Prostate gland (tissue), 2 donors: ENCODE measurements at regions not wholly inside any gene's neighbourhood (a gene's known extent, or its start where the extent isn't known, plus 50 kb on each side); places are given as distances from the start of the nearest gene placed in this dataset.

ENCODE experiments used
- POLR2A ChIP-seq: fragments of 450-650 bp; IDR thresholded peaks from one replicate; pipeline ENCODE4 v1.6.1; 2016; ENCODE audit warnings: antibody characterized with exemption, mild to moderate bottlenecking
- POLR2AphosphoS5 ChIP-seq: sonication (generic); formaldehyde crosslinking; IDR thresholded peaks from one replicate; pipeline ENCODE4 v1.6.1; 2017; ENCODE audit warnings: antibody characterized with exemption
- TF ChIP-seq, protein P1 (sequence below), 4 experiments: fragments of 200-600 bp in 2 of 4; fragments of 450-650 bp in 2 of 4; sonication (generic) in 2 of 4; IDR thresholded peaks; 1 replicate in 3 of 4; 2 replicates in 1 of 4; pipeline ENCODE4 v1.5.1; 2016 to 2019; ENCODE audit warnings: antibody characterized with exemption in 4 of 4, mild to moderate bottlenecking in 2 of 4, moderate library complexity in 2 of 4

DNA sequence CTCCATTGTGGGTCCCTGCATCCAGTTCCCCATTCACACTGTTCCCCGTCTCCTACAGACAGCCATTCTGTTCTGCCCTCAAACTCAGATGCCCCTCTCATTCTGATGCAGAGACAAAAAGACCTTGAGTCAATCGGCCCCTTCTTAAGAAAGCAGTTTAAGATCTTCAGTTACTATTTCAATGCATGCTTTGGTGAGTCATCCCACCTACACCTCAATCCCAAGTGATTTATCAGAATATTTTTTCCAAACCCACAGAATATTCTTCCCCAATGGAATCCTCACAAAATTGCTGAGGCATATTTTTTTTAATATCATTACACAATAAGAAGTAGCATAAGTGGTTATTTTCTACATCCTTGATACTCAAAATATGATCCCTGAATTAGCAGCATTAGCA lies 92.4 kb upstream of the SLC1A1 start:
- no peak for TF ChIP-seq POLR2AphosphoS5
- TF ChIP-seq, protein P1, sequence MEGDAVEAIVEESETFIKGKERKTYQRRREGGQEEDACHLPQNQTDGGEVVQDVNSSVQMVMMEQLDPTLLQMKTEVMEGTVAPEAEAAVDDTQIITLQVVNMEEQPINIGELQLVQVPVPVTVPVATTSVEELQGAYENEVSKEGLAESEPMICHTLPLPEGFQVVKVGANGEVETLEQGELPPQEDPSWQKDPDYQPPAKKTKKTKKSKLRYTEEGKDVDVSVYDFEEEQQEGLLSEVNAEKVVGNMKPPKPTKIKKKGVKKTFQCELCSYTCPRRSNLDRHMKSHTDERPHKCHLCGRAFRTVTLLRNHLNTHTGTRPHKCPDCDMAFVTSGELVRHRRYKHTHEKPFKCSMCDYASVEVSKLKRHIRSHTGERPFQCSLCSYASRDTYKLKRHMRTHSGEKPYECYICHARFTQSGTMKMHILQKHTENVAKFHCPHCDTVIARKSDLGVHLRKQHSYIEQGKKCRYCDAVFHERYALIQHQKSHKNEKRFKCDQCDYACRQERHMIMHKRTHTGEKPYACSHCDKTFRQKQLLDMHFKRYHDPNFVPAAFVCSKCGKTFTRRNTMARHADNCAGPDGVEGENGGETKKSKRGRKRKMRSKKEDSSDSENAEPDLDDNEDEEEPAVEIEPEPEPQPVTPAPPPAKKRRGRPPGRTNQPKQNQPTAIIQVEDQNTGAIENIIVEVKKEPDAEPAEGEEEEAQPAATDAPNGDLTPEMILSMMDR (IDR thresholded peaks at IDR 0.05), result no peak
- TF ChIP-seq POLR2A, result no peak
